OCI-LY1 (cell line): ENCODE measurements at regions not wholly inside any gene's neighbourhood (a gene's known extent, or its start where the extent isn't known, plus 50 kb on each side); places are given as distances from the start of the nearest gene placed in this dataset.

Source experiments
- EZH2 ChIP-seq: fragments of 200-600 bp; sonication (generic), shearing (Covaris generic); IDR thresholded peaks from 2 replicates; pipeline ENCODE4 v1.8.0; 2017; ENCODE audit warnings: borderline replicate concordance, mixed run types, mild to moderate bottlenecking, antibody characterized with exemption, low read length, moderate library complexity, mixed read lengths
- TF ChIP-seq, protein P1 (sequence below): fragments of 200-600 bp; sonication (generic), shearing (Covaris generic); IDR thresholded peaks from 2 replicates; pipeline ENCODE4 v1.5.1; 2017; ENCODE audit warnings: mild to moderate bottlenecking, antibody characterized with exemption, low read length, moderate library complexity, mixed read lengths

- TF ChIP-seq, protein P1, sequence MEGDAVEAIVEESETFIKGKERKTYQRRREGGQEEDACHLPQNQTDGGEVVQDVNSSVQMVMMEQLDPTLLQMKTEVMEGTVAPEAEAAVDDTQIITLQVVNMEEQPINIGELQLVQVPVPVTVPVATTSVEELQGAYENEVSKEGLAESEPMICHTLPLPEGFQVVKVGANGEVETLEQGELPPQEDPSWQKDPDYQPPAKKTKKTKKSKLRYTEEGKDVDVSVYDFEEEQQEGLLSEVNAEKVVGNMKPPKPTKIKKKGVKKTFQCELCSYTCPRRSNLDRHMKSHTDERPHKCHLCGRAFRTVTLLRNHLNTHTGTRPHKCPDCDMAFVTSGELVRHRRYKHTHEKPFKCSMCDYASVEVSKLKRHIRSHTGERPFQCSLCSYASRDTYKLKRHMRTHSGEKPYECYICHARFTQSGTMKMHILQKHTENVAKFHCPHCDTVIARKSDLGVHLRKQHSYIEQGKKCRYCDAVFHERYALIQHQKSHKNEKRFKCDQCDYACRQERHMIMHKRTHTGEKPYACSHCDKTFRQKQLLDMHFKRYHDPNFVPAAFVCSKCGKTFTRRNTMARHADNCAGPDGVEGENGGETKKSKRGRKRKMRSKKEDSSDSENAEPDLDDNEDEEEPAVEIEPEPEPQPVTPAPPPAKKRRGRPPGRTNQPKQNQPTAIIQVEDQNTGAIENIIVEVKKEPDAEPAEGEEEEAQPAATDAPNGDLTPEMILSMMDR = no peak
- no peak for TF ChIP-seq EZH2
Observed at GRCh38 chr6:154596701-154597100, 86.2 kb upstream of the CNKSR3 start.
